Spleen (tissue), 7 donors: ENCODE measurements at regions not wholly inside any gene's neighbourhood (a gene's known extent, or its start where the extent isn't known, plus 50 kb on each side); places are given as distances from the start of the nearest gene placed in this dataset.

Experiments
- CTCF ChIP-seq, 11 experiments: fragments of 200-600 bp in 7 of 11; fragments of 450-650 bp in 4 of 11; sonication (generic) in 4 of 11; IDR thresholded peaks in 8 of 11; conservative IDR thresholded peaks in 3 of 11; 1 replicate in 7 of 11; 2 replicates in 4 of 11; pipeline versions ENCODE4 v1.4.0 to v1.8.0; 2016 to 2021; ENCODE audit warnings: antibody characterized with exemption in 11 of 11, inconsistent platforms in 4 of 11, mild to moderate bottlenecking in 1 of 11
- POLR2A ChIP-seq, 3 donors: fragments of 450-650 bp; IDR thresholded peaks; one replicate each; pipeline ENCODE4 v1.5.1; 2017; ENCODE audit warnings: antibody characterized with exemption in 3 of 3, mild to moderate bottlenecking in 1 of 3
- donor health status: DM: no; HTN: no; CAD: no; lungs with moderate emphysema.
- donor health status: DM: no; HTN: no; CAD: no.
- donor health status: DM: no; HTN: no; CAD: no.

GRCh38 chr3:162262129-162262528 lies 765.5 kb downstream of the OTOL1 start:
- TF ChIP-seq CTCF (IDR thresholded peaks at IDR 0.05 in 8 of 11, conservative IDR thresholded peaks at IDR 0.05 in 3 of 11) = no peak
- TF ChIP-seq POLR2A (IDR thresholded peaks at IDR 0.05) = no peak
